ENCODE measurements at regions not wholly inside any gene's neighbourhood (a gene's known extent, or its start where the extent isn't known, plus 50 kb on each side); places are given as distances from the start of the nearest gene placed in this dataset.

DNA sequence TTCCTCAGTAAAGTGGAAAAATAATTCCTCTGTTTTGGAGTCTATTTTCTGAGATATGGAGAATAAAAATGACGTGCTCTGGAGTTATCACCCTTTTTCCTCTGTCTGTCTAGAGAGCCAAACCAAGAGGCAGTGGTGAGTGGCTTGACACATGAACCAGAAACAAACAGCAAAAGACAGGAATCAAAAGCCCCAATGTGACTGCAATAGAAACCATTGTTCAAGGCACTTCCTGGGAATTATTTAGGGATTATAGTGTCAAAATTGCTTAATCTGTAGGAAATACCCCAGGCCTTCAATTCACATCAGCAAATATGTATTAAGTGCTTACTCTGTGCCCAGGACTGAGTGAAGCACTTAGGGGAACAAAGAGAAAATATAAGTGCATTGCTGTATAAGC, 560.4 kb upstream of the JAG1 start:
- TF ChIP-seq RAD21 (IDR thresholded peaks at IDR 0.05; ENCODE audit: low read length) (no peak), CEBPB (IDR thresholded peaks at IDR 0.05; ENCODE audit: low read depth, low read length) (no peak), NFE2L2 (IDR thresholded peaks at IDR 0.05; ENCODE audit: low read depth, low read length) (no peak), MAZ (IDR thresholded peaks at IDR 0.05; ENCODE audit: borderline replicate concordance, low read depth, low read length) (no peak), SMC3 (IDR thresholded peaks at IDR 0.05; ENCODE audit: low read depth, low read length) (no peak), RCOR1 (IDR thresholded peaks at IDR 0.05; ENCODE audit: insufficient replicate concordance, low read length) (no peak), BHLHE40 (IDR thresholded peaks at IDR 0.05; ENCODE audit: low read depth, low read length) (no peak), MAFK (IDR thresholded peaks at IDR 0.05; ENCODE audit: low read depth, low read length) (no peak), USF2 (IDR thresholded peaks at IDR 0.05; ENCODE audit: low read depth, low read length) (no peak), RFX5 (IDR thresholded peaks at IDR 0.05; ENCODE audit: low read depth, low read length) (no peak), CHD1 (IDR thresholded peaks at IDR 0.05; ENCODE audit: low read depth, low read length) (no peak), POLR2A (IDR thresholded peaks at IDR 0.05; ENCODE audit: low read depth, low read length) (no peak), MXI1 (IDR thresholded peaks at IDR 0.05; ENCODE audit: borderline replicate concordance, low read depth, low read length) (no peak), FOS (IDR thresholded peaks at IDR 0.05; ENCODE audit: low read depth, low read length) (no peak)
- TF ChIP-seq, protein P1, sequence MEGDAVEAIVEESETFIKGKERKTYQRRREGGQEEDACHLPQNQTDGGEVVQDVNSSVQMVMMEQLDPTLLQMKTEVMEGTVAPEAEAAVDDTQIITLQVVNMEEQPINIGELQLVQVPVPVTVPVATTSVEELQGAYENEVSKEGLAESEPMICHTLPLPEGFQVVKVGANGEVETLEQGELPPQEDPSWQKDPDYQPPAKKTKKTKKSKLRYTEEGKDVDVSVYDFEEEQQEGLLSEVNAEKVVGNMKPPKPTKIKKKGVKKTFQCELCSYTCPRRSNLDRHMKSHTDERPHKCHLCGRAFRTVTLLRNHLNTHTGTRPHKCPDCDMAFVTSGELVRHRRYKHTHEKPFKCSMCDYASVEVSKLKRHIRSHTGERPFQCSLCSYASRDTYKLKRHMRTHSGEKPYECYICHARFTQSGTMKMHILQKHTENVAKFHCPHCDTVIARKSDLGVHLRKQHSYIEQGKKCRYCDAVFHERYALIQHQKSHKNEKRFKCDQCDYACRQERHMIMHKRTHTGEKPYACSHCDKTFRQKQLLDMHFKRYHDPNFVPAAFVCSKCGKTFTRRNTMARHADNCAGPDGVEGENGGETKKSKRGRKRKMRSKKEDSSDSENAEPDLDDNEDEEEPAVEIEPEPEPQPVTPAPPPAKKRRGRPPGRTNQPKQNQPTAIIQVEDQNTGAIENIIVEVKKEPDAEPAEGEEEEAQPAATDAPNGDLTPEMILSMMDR (conservative IDR thresholded peaks at IDR 0.05; ENCODE audit: low read depth, low read length) = no peak
- TF ChIP-seq, protein P2, sequence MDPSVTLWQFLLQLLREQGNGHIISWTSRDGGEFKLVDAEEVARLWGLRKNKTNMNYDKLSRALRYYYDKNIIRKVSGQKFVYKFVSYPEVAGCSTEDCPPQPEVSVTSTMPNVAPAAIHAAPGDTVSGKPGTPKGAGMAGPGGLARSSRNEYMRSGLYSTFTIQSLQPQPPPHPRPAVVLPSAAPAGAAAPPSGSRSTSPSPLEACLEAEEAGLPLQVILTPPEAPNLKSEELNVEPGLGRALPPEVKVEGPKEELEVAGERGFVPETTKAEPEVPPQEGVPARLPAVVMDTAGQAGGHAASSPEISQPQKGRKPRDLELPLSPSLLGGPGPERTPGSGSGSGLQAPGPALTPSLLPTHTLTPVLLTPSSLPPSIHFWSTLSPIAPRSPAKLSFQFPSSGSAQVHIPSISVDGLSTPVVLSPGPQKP (IDR thresholded peaks at IDR 0.05; ENCODE audit: borderline replicate concordance, low read depth, low read length) = no peak
- Histone ChIP-seq H3K9ac (ENCODE audit: low read depth, low read length) (no peak overlapping the region), H4K5ac (ENCODE audit: low read depth, low read length) (peak overlapping the region; percentile 54; the same call in 1 of the 2 replicates), H3K27ac (ENCODE audit: insufficient read depth, low read length) (no peak overlapping the region), H3K4me2 (ENCODE audit: low read depth, low read length) (no peak overlapping the region), H4K91ac (ENCODE audit: insufficient read depth, low read depth, low read length) (no peak overlapping the region), H3K4me3 (ENCODE audit: insufficient read depth, low read depth, low read length) (no peak overlapping the region), H3K9me3 (ENCODE audit: control insufficient read depth, insufficient read depth, low read length) (no peaks in the 10 kb centered on the region), H2AK5ac (ENCODE audit: low read depth, low read length) (no peak overlapping the region), H3K9me1 (ENCODE audit: insufficient read depth, low read length) (no peaks in the 10 kb centered on the region), H3K4ac (ENCODE audit: low read depth, low read length) (peak overlapping the region; percentile 21; the same call in 1 of the 2 replicates), H3K4me1 (ENCODE audit: control insufficient read depth, insufficient read depth, low read length) (peaks cover 8% of the 10 kb centered on the region), H2AFZ (replicated peaks; ENCODE audit: low read length, poor library complexity) (no peak overlapping the region), H3K36me3 (ENCODE audit: control insufficient read depth, insufficient read depth, low read length) (no peaks in the 10 kb centered on the region), H2AK9ac (replicated peaks; ENCODE audit: low read depth, low read length, poor library complexity) (no peak overlapping the region), H3K23ac (ENCODE audit: low read depth, low read length) (no peak overlapping the region), H3K18ac (ENCODE audit: low read depth, low read length) (peak overlapping the region; percentile 31), H2BK15ac (ENCODE audit: low read depth, low read length) (peak overlapping the region; percentile 1; the same call in 1 of the 3 replicates), H2BK5ac (ENCODE audit: low read depth, low read length, poor library complexity, severe bottlenecking) (no peak overlapping the region), H3K56ac (ENCODE audit: extremely low read depth, insufficient read depth, low read length) (no peak overlapping the region), H4K20me1 (ENCODE audit: insufficient read depth, low read length) (no peaks in the 10 kb centered on the region), H2BK20ac (ENCODE audit: low read depth, low read length) (peak overlapping the region; percentile 67; the same call in 1 of the 2 replicates), H3K27me3 (ENCODE audit: control insufficient read depth, insufficient read depth, low read length) (no peaks in the 10 kb centered on the region), H4K8ac (ENCODE audit: low read depth in 2 of 2, low read length in 2 of 2) (no peak overlapping the region), H3K14ac (replicated peaks; ENCODE audit: low read depth, low read length) (peak overlapping the region; percentile 57; the same call in 1 of the 2 replicates), H3K79me1 (ENCODE audit: low read depth in 1 of 2, low read length in 2 of 2) (no peaks in the 10 kb centered on the region), H2BK120ac (ENCODE audit: low read depth, low read length) (peak overlapping the region; percentile 41; the same call in 1 of the 2 replicates)
- dilution Hi-C loops (cut with HindIII; ENCODE audit: low sequenced_read_pairs, unreplicated experiment) (no loop called here), in situ Hi-C loops (cut with MboI; ENCODE audit: low sequenced_read_pairs) (no loop called here), intact Hi-C loops (cut with micrococcal nuclease) (no loop called here)
- CTCF ChIA-PET = no interaction called here
- POLR2A ChIA-PET (ENCODE audit: unreplicated experiment) = no interaction called here
- BruUV-seq (replicated peaks) = no TSS peak
- ATAC-seq (ENCODE audit: low read depth) (no peak), DNase-seq (no peak)
- WGBS, 2 experiments (ENCODE audit: extremely low coverage in 2 of 2, insufficient read length in 1 of 2) = no CpG with 5 or more reads among the region's 1 CpG
